22Rv1 (cell line): ENCODE measurements at regions not wholly inside any gene's neighbourhood (a gene's known extent, or its start where the extent isn't known, plus 50 kb on each side); places are given as distances from the start of the nearest gene placed in this dataset.

Experiments
- H3K27ac ChIP-seq: fragments of 450-650 bp; 2 replicates; pipeline ENCODE4 v1.5.1; 2017
- CTCF ChIP-seq: fragments of 450-650 bp; IDR thresholded peaks from 2 replicates; pipeline ENCODE4 v1.5.1; 2017; ENCODE audit warnings: mild to moderate bottlenecking
- ZFX ChIP-seq: fragments of 450-650 bp; IDR thresholded peaks from 2 replicates; pipeline ENCODE4 v1.6.1; 2017; ENCODE audit warnings: antibody characterized with exemption, borderline replicate concordance

GRCh38 chr19:30871979-30872378 is 477.3 kb downstream of the TSHZ3 start:
- no peak overlapping the region for H3K27ac ChIP-seq
- TF ChIP-seq CTCF, result no peak
- TF ChIP-seq ZFX, result no peak

- H3K27ac ChIP-seq, result no peak overlapping the region
- TF ChIP-seq ZFX, result no peak
- no peak for TF ChIP-seq CTCF
These were observed 478.4 kb downstream of the TSHZ3 start for GRCh38 chr19:30870876-30871275.

GRCh38 chr19:30865511-30865910 is 483.7 kb downstream of the TSHZ3 start:
- H3K27ac ChIP-seq, result no peak overlapping the region
- TF ChIP-seq ZFX (no peak), CTCF (no peak)

GRCh38 chr19:30864391-30865215 is 484.6 kb downstream of the TSHZ3 start:
- no peak overlapping the region for H3K27ac ChIP-seq
- TF ChIP-seq ZFX (no peak), CTCF (no peak)

- H3K27ac ChIP-seq, result no peak overlapping the region
- TF ChIP-seq CTCF, result no peak
- TF ChIP-seq ZFX, result no peak
These were observed 486.4 kb downstream of the TSHZ3 start for GRCh38 chr19:30862876-30863275.

- no peak overlapping the region for H3K27ac ChIP-seq
- TF ChIP-seq ZFX, result no peak
- TF ChIP-seq CTCF, result no peak
These were observed 487.3 kb downstream of the TSHZ3 start for GRCh38 chr19:30861919-30862318.

GRCh38 chr19:30857966-30858490 is 485.8 kb downstream of the ZNF536 start:
- no peak overlapping the region for H3K27ac ChIP-seq
- TF ChIP-seq ZFX (no peak), CTCF (no peak)
